Panc1 (cell line): ENCODE measurements at regions not wholly inside any gene's neighbourhood (a gene's known extent, or its start where the extent isn't known, plus 50 kb on each side); places are given as distances from the start of the nearest gene placed in this dataset.

ENCODE experiments used
- ATAC-seq: fragments of 200-7000 bp; cut with Tn5 transposase; 2 replicates; pipeline ENCODE4 v1.9.1; 2020; ENCODE audit warnings: mild to moderate bottlenecking, moderate library complexity
- BruUV-seq: library from RNA; stranded (reverse); fragments of 400-500 nt; replicated peaks from 2 replicates; lab custom pipeline; 2021; lab: Mats Ljungman, UMichigan
- CTCF ChIA-PET: fragments of 300-600 bp; sonication (Branson Sonifier 250); formaldehyde crosslinking; loops from one replicate; lab custom pipeline; 2022; ENCODE audit warnings: antibody characterized with exemption; lab: Charles Lee
- POLR2A ChIA-PET: fragments of 300-600 bp; sonication (Branson Sonifier 250); formaldehyde crosslinking; loops from one replicate; lab custom pipeline; 2022; ENCODE audit warnings: antibody characterized with exemption; lab: Charles Lee
- DNase-seq: peaks from one replicate; pipeline ENCODE4 v3.0.0-alpha.2; 2010; ENCODE audit warnings: low read depth, low spot score
- H3K27ac ChIP-seq: 2 replicates; pipeline ENCODE4 v1.5.1; 2011; ENCODE audit warnings: mild to moderate bottlenecking, low read length, inconsistent platforms
- H3K27me3 ChIP-seq: fragments of 200-500 bp; sonication (Bioruptor generic); 2 replicates; pipeline ENCODE4 v1.6.0; 2014; ENCODE audit warnings: low read length, inconsistent platforms; ENCODE audit not compliant: control insufficient read depth, insufficient read depth
- H3K36me3 ChIP-seq: fragments of 200-500 bp; sonication (Bioruptor generic); 2 replicates; pipeline ENCODE4 v1.5.1; 2014; ENCODE audit warnings: inconsistent platforms, mild to moderate bottlenecking, low read length, moderate library complexity; ENCODE audit not compliant: control insufficient read depth, insufficient read depth
- H3K4me1 ChIP-seq: 2 replicates; pipeline ENCODE4 v1.5.1; 2011; ENCODE audit warnings: inconsistent platforms, mild to moderate bottlenecking, low read length, moderate library complexity; ENCODE audit not compliant: control insufficient read depth, insufficient read depth
- H3K4me3 ChIP-seq, 2 experiments: 2 replicates each; pipeline ENCODE4 v1.5.1; 2011 to 2012; ENCODE audit warnings: low read depth in 2 of 2, low read length in 2 of 2, mild to moderate bottlenecking in 2 of 2, inconsistent platforms in 1 of 2, moderate library complexity in 1 of 2
- H3K9me3 ChIP-seq: fragments of 200-500 bp; sonication (Bioruptor generic); 2 replicates; pipeline ENCODE4 v1.5.1; 2014; ENCODE audit warnings: low read depth, mild to moderate bottlenecking, inconsistent platforms, low read length, moderate library complexity; ENCODE audit not compliant: control insufficient read depth, insufficient read depth
- CTCF ChIP-seq: fragments of 450-650 bp; IDR thresholded peaks from 2 replicates; pipeline ENCODE4 v1.5.1; 2017; ENCODE audit warnings: mild to moderate bottlenecking
- POLR2AphosphoS5 ChIP-seq: IDR thresholded peaks from 2 replicates; pipeline ENCODE4 v1.6.1; 2012; ENCODE audit warnings: mild to moderate bottlenecking, low read depth, low read length, moderate library complexity
- SIN3A ChIP-seq: IDR thresholded peaks from 2 replicates; pipeline ENCODE4 v1.6.1; 2012; ENCODE audit warnings: low read depth, mild to moderate bottlenecking, low read length, moderate library complexity, borderline replicate concordance; ENCODE audit not compliant: insufficient read depth
- TCF7L2 ChIP-seq: IDR thresholded peaks from 2 replicates; pipeline ENCODE4 v1.6.1; 2011; ENCODE audit warnings: mild to moderate bottlenecking, low read depth, low read length, inconsistent platforms
- in situ Hi-C: cut with HindIII; loops from 2 replicates; pipeline ENCODE4 v1.10.0; 2016; ENCODE audit warnings: low sequenced_read_pairs, low pct_unique_long_range_greater_than_20kb
- intact Hi-C: fragments of 100-400 bp; cut with micrococcal nuclease; formaldehyde crosslinking; loops from one replicate; pipeline ENCODE4 v1.10.0; 2022; ENCODE audit not compliant: unreplicated experiment
- TF ChIP-seq, protein P1 (sequence below), 2 experiments: IDR thresholded peaks; 2 replicates each; pipeline ENCODE4 v1.6.1; 2011 to 2012; ENCODE audit warnings: low read depth in 2 of 2, control low read depth in 1 of 2, low read length in 1 of 2, mild to moderate bottlenecking in 1 of 2, moderate library complexity in 1 of 2; ENCODE audit not compliant: insufficient read depth in 1 of 2

DNA sequence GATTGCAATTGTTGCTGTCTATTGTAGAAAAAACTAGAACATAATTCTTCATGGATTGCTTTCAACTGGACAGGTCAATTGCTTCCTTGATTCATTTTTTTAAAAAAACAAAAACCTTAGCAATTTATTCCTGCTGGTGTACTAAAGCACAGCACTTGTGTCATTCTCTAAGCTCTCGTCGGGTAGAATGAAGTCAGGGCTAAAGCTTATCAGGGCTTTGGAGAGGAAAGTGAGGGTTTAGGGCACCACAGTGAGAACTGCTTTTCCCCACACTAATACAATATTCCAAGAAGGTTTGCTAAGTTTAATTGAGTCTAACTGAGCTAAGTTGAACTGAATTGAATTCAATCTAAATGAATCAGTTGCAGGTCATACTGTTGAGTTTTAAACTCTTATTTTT, 76.4 kb upstream of the TLR3 start:
- H3K4me3 ChIP-seq = no peak overlapping the region
- no peaks in the 10 kb centered on the region for H3K4me1 ChIP-seq
- no peak overlapping the region for H3K27ac ChIP-seq
- no TSS peak for BruUV-seq
- in situ Hi-C loops = no loop called here
- no peaks in the 10 kb centered on the region for H3K27me3 ChIP-seq
- DNase-seq = no peak
- intact Hi-C loops = no loop called here
- no peaks in the 10 kb centered on the region for H3K36me3 ChIP-seq
- H3K9me3 ChIP-seq = no peaks in the 10 kb centered on the region
- TF ChIP-seq POLR2AphosphoS5 = no peak
- TF ChIP-seq, protein P1, sequence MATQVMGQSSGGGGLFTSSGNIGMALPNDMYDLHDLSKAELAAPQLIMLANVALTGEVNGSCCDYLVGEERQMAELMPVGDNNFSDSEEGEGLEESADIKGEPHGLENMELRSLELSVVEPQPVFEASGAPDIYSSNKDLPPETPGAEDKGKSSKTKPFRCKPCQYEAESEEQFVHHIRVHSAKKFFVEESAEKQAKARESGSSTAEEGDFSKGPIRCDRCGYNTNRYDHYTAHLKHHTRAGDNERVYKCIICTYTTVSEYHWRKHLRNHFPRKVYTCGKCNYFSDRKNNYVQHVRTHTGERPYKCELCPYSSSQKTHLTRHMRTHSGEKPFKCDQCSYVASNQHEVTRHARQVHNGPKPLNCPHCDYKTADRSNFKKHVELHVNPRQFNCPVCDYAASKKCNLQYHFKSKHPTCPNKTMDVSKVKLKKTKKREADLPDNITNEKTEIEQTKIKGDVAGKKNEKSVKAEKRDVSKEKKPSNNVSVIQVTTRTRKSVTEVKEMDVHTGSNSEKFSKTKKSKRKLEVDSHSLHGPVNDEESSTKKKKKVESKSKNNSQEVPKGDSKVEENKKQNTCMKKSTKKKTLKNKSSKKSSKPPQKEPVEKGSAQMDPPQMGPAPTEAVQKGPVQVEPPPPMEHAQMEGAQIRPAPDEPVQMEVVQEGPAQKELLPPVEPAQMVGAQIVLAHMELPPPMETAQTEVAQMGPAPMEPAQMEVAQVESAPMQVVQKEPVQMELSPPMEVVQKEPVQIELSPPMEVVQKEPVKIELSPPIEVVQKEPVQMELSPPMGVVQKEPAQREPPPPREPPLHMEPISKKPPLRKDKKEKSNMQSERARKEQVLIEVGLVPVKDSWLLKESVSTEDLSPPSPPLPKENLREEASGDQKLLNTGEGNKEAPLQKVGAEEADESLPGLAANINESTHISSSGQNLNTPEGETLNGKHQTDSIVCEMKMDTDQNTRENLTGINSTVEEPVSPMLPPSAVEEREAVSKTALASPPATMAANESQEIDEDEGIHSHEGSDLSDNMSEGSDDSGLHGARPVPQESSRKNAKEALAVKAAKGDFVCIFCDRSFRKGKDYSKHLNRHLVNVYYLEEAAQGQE (IDR thresholded peaks at IDR 0.05; ENCODE audit: insufficient read depth in 1 of 2, low read depth in 2 of 2, low read length in 1 of 2) = no peak
- TF ChIP-seq TCF7L2 = no peak
- TF ChIP-seq SIN3A = no peak
- TF ChIP-seq CTCF = no peak
- CTCF ChIA-PET = no interaction called here
- no peak for ATAC-seq
- POLR2A ChIA-PET = no interaction called here

DNA sequence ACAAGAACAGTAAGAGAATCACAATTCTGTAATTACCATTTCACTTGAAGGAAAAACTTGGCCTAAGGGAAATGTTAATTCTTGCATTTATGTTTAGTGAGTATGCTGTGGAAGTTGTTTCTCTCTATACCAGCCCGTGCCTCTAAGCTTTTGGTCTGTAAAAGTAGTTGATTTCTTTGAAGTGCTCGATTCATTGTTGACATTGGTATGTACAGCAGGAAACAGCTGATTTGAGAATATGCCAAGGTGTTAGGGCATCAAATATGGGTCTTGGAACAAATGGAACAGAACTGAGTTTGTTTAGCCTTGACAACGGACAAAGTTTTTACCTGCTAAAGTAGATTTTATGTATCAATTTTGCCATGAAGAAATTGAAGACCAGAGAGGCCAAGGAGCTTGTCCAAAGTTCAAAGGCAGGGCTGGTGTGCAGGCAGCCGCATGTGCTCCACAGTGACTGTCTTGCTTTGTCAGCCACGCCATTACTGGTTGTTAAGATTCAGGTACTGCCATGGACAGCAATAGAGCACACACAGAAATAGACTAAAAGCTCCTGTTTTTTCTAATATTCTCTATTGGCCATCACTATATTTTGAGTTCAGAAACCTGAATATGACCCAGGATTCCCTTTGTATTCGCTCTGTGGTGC, 75.5 kb upstream of the TLR3 start:
- no TSS peak for BruUV-seq
- no peaks in the 10 kb centered on the region for H3K27me3 ChIP-seq
- in situ Hi-C loops (no loop called here), intact Hi-C loops (no loop called here)
- ChIA-PET POLR2A (no interaction called here), CTCF (no interaction called here)
- no peak overlapping the region for H3K27ac ChIP-seq
- H3K4me1 ChIP-seq = no peaks in the 10 kb centered on the region
- no peaks in the 10 kb centered on the region for H3K36me3 ChIP-seq
- TF ChIP-seq TCF7L2 = no peak
- no peak for TF ChIP-seq SIN3A
- no peak for TF ChIP-seq POLR2AphosphoS5
- TF ChIP-seq CTCF = no peak
- TF ChIP-seq, protein P1 (IDR thresholded peaks at IDR 0.05; ENCODE audit: insufficient read depth in 1 of 2, low read depth in 2 of 2, low read length in 1 of 2) = no peak
- no peaks in the 10 kb centered on the region for H3K9me3 ChIP-seq
- ATAC-seq (no peak), DNase-seq (no peak)
- H3K4me3 ChIP-seq = no peak overlapping the region
